PC-9 (cell line): ENCODE measurements at regions not wholly inside any gene's neighbourhood (a gene's known extent, or its start where the extent isn't known, plus 50 kb on each side); places are given as distances from the start of the nearest gene placed in this dataset.

ENCODE experiments used
- BruUV-seq: library from RNA; stranded (reverse); fragments of 400-500 nt; replicated peaks from 2 replicates; lab custom pipeline; 2021; lab: Mats Ljungman, UMichigan
- CTCF ChIA-PET: fragments of 300-600 bp; sonication (Branson Sonifier 250); formaldehyde crosslinking; loops from one replicate; lab custom pipeline; 2022; ENCODE audit warnings: antibody characterized with exemption; lab: Charles Lee
- POLR2A ChIA-PET: fragments of 300-600 bp; sonication (Branson Sonifier 250); formaldehyde crosslinking; loops from one replicate; lab custom pipeline; 2022; ENCODE audit warnings: antibody characterized with exemption; ENCODE audit not compliant: unreplicated experiment; lab: Charles Lee
- DNase-seq, 2 experiments: peaks; one replicate each; pipeline versions ENCODE4 v3.0.0 to v3.0.0-alpha.2; 2015 to 2022; ENCODE audit warnings: mixed read lengths in 1 of 2
- H2AFZ ChIP-seq: fragments of 200-600 bp; sonication (generic); 2 replicates; pipeline ENCODE4 v1.8.1; 2017; ENCODE audit warnings: antibody characterized with exemption
- H3F3A ChIP-seq: fragments of 200-600 bp; sonication (generic); 2 replicates; pipeline ENCODE4 v1.8.1; 2017; ENCODE audit warnings: antibody characterized with exemption, mild to moderate bottlenecking, low read depth; ENCODE audit not compliant: insufficient read depth
- H3K27ac ChIP-seq: fragments of 200-600 bp; sonication (generic); 2 replicates; pipeline ENCODE4 v1.6.1; 2016; ENCODE audit warnings: mixed run types
- H3K27me3 ChIP-seq: fragments of 200-600 bp; sonication (generic); 2 replicates; pipeline ENCODE4 v1.6.1; 2016; ENCODE audit warnings: low read depth, mixed run types; ENCODE audit not compliant: insufficient read depth
- H3K36me3 ChIP-seq: fragments of 200-600 bp; sonication (generic); 2 replicates; pipeline ENCODE4 v1.6.1; 2016; ENCODE audit warnings: low read depth, mixed run types
- H3K4me1 ChIP-seq: fragments of 200-600 bp; sonication (generic); replicated peaks from 2 replicates; pipeline ENCODE4 v1.6.1; 2016; ENCODE audit warnings: mixed run types; ENCODE audit not compliant: insufficient read depth
- H3K4me2 ChIP-seq: fragments of 200-600 bp; sonication (generic); 2 replicates; pipeline ENCODE4 v1.6.1; 2017; ENCODE audit warnings: mixed run types
- H3K4me3 ChIP-seq: fragments of 200-600 bp; sonication (generic); 2 replicates; pipeline ENCODE4 v1.6.1; 2016; ENCODE audit warnings: mixed run types
- H3K79me2 ChIP-seq: fragments of 200-600 bp; sonication (generic); 2 replicates; pipeline ENCODE4 v1.6.1; 2017; ENCODE audit warnings: low read depth, mixed run types
- H3K9me2 ChIP-seq: fragments of 200-600 bp; sonication (generic); 2 replicates; pipeline ENCODE4 v1.8.1; 2017; ENCODE audit warnings: mild to moderate bottlenecking; ENCODE audit not compliant: insufficient read depth
- H3K9me3 ChIP-seq: fragments of 200-600 bp; sonication (generic); 2 replicates; pipeline ENCODE4 v1.8.1; 2016; ENCODE audit warnings: low read depth; ENCODE audit not compliant: insufficient read depth
- H4K20me1 ChIP-seq: fragments of 200-600 bp; sonication (generic); 2 replicates; pipeline ENCODE4 v1.8.1; 2017; ENCODE audit not compliant: insufficient read depth
- CTCF ChIP-seq: fragments of 200-600 bp; sonication (generic); conservative IDR thresholded peaks from 2 replicates; pipeline ENCODE4 v1.6.1; 2017; ENCODE audit warnings: mixed run types, antibody characterized with exemption, mild to moderate bottlenecking, moderate library complexity
- EZH2 ChIP-seq: fragments of 200-600 bp; sonication (generic); IDR thresholded peaks from 2 replicates; pipeline ENCODE4 v1.8.0; 2017; ENCODE audit warnings: antibody characterized with exemption, low read depth
- intact Hi-C: fragments of 100-400 bp; cut with micrococcal nuclease; formaldehyde crosslinking; loops from one replicate; pipeline ENCODE4 v1.10.0; 2022; ENCODE audit not compliant: unreplicated experiment

GRCh38 chr6:97805596-97805995 is 522.6 kb upstream of the MMS22L start:
- ChIA-PET POLR2A (no interaction called here), CTCF (interaction anchor here (0.6 kb wide), 1 partner anchor 227 kb away, joined by 9 read pairs; no protein-coding TSS in a partner anchor)
- no peak overlapping the region for H2AFZ ChIP-seq
- TF ChIP-seq CTCF = no peak
- no peak for TF ChIP-seq EZH2
- no TSS peak for BruUV-seq
- H3K4me1 ChIP-seq = no peaks in the 10 kb centered on the region
- H3K4me3 ChIP-seq = no peak overlapping the region
- H3K9me2 ChIP-seq = no peaks in the 10 kb centered on the region
- H3K36me3 ChIP-seq = no peaks in the 10 kb centered on the region
- H3K9me3 ChIP-seq = no peaks in the 10 kb centered on the region
- H3F3A ChIP-seq = no peaks in the 10 kb centered on the region
- H3K79me2 ChIP-seq = no peaks in the 10 kb centered on the region
- H3K27ac ChIP-seq = no peak overlapping the region
- intact Hi-C loops = no loop called here
- no peaks in the 10 kb centered on the region for H4K20me1 ChIP-seq
- no peaks in the 10 kb centered on the region for H3K27me3 ChIP-seq
- H3K4me2 ChIP-seq = no peak overlapping the region
- no peak for DNase-seq

GRCh38 chr6:97812940-97813339 is 529.9 kb upstream of the MMS22L start:
- H3K27ac ChIP-seq = no peak overlapping the region
- ChIA-PET CTCF (no interaction called here), POLR2A (no interaction called here)
- H3K4me1 ChIP-seq = no peaks in the 10 kb centered on the region
- no peak overlapping the region for H3K4me3 ChIP-seq
- intact Hi-C loops = no loop called here
- no TSS peak for BruUV-seq
- no peaks in the 10 kb centered on the region for H3F3A ChIP-seq
- no peaks in the 10 kb centered on the region for H3K9me3 ChIP-seq
- H4K20me1 ChIP-seq = no peaks in the 10 kb centered on the region
- TF ChIP-seq CTCF = no peak
- TF ChIP-seq EZH2 = no peak
- no peak overlapping the region for H2AFZ ChIP-seq
- no peaks in the 10 kb centered on the region for H3K79me2 ChIP-seq
- H3K27me3 ChIP-seq = no peaks in the 10 kb centered on the region
- H3K9me2 ChIP-seq = no peaks in the 10 kb centered on the region
- H3K4me2 ChIP-seq = no peak overlapping the region
- no peak for DNase-seq
- no peaks in the 10 kb centered on the region for H3K36me3 ChIP-seq

- no peaks in the 10 kb centered on the region for H3K36me3 ChIP-seq
- no peak overlapping the region for H3K4me3 ChIP-seq
- POLR2A ChIA-PET = no interaction called here
- CTCF ChIA-PET = no interaction called here
- intact Hi-C loops = no loop called here
- no TSS peak for BruUV-seq
- H2AFZ ChIP-seq = no peak overlapping the region
- H3K27ac ChIP-seq = no peak overlapping the region
- no peaks in the 10 kb centered on the region for H3K4me1 ChIP-seq
- no peaks in the 10 kb centered on the region for H3K9me2 ChIP-seq
- no peaks in the 10 kb centered on the region for H3F3A ChIP-seq
- no peak for DNase-seq
- H4K20me1 ChIP-seq = no peaks in the 10 kb centered on the region
- no peaks in the 10 kb centered on the region for H3K27me3 ChIP-seq
- TF ChIP-seq EZH2 = no peak
- TF ChIP-seq CTCF = no peak
- no peak overlapping the region for H3K4me2 ChIP-seq
- H3K9me3 ChIP-seq = no peaks in the 10 kb centered on the region
- H3K79me2 ChIP-seq = no peaks in the 10 kb centered on the region
These were observed 531.0 kb upstream of the MMS22L start for GRCh38 chr6:97813889-97814567.
